Hepatocyte (in vitro differentiated cells): ENCODE measurements at regions not wholly inside any gene's neighbourhood (a gene's known extent, or its start where the extent isn't known, plus 50 kb on each side); places are given as distances from the start of the nearest gene placed in this dataset.
A peak's percentile ranks its signal among the peaks of the same experiment; 100 is the strongest.
"Not testable (repeated sequence)": the region's sequence is repeated elsewhere in the genome, so short reads cannot be mapped to it uniquely, and the experiment has no call there.

ENCODE experiments used
- DNase-seq: peaks from one replicate; pipeline ENCODE4 v3.0.0-alpha.2; 2016; ENCODE audit warnings: low spot score
- H2AFZ ChIP-seq: fragments of 200-600 bp; sonication (generic); 2 replicates; pipeline ENCODE4 v1.6.0; 2016; ENCODE audit warnings: antibody characterized with exemption, mild to moderate bottlenecking
- H3K27ac ChIP-seq: fragments of 200-600 bp; sonication (generic); 2 replicates; pipeline ENCODE4 v1.5.1; 2016; ENCODE audit warnings: mild to moderate bottlenecking
- H3K27me3 ChIP-seq: fragments of 200-600 bp; sonication (generic); 2 replicates; pipeline ENCODE4 v1.6.1; 2016
- H3K36me3 ChIP-seq: fragments of 200-600 bp; sonication (generic); replicated peaks from 2 replicates; pipeline ENCODE4 v1.5.1; 2016; ENCODE audit warnings: low read depth; ENCODE audit not compliant: insufficient read depth
- H3K4me1 ChIP-seq: fragments of 200-600 bp; sonication (generic); 2 replicates; pipeline ENCODE4 v1.5.1; 2016; ENCODE audit warnings: mild to moderate bottlenecking, moderate library complexity; ENCODE audit not compliant: insufficient read depth
- H3K4me2 ChIP-seq: fragments of 200-600 bp; sonication (generic); 2 replicates; pipeline ENCODE4 v1.6.0; 2016
- H3K4me3 ChIP-seq: fragments of 200-600 bp; sonication (generic); 2 replicates; pipeline ENCODE4 v1.5.1; 2016; ENCODE audit warnings: mild to moderate bottlenecking
- H3K79me2 ChIP-seq: fragments of 200-600 bp; sonication (generic); 2 replicates; pipeline ENCODE4 v1.6.0; 2017; ENCODE audit warnings: mild to moderate bottlenecking
- H3K9me2 ChIP-seq: fragments of 200-600 bp; sonication (generic); replicated peaks from 2 replicates; pipeline ENCODE4 v1.6.0; 2017; ENCODE audit warnings: mild to moderate bottlenecking; ENCODE audit not compliant: insufficient read depth
- H3K9me3 ChIP-seq: fragments of 200-600 bp; sonication (generic); 2 replicates; pipeline ENCODE4 v1.5.1; 2016; ENCODE audit warnings: low read depth, mild to moderate bottlenecking
- H4K20me1 ChIP-seq: fragments of 200-600 bp; sonication (generic); 2 replicates; pipeline ENCODE4 v1.6.0; 2016; ENCODE audit warnings: mild to moderate bottlenecking; ENCODE audit not compliant: insufficient read depth, poor library complexity, severe bottlenecking
- CTCF ChIP-seq: fragments of 200-600 bp; sonication (generic); IDR thresholded peaks from 2 replicates; pipeline ENCODE4 v1.5.1; 2016; ENCODE audit warnings: antibody characterized with exemption, mild to moderate bottlenecking; ENCODE audit not compliant: poor library complexity
- EZH2 ChIP-seq: fragments of 200-600 bp; sonication (generic); IDR thresholded peaks from 2 replicates; pipeline ENCODE4 v1.6.1; 2016; ENCODE audit warnings: antibody characterized with exemption, mild to moderate bottlenecking, borderline replicate concordance
- EZH2phosphoT487 ChIP-seq: fragments of 200-600 bp; sonication (generic); IDR thresholded peaks from one replicate; pipeline ENCODE4 v1.6.1; 2018; ENCODE audit warnings: antibody characterized with exemption, mild to moderate bottlenecking, low read depth, moderate library complexity; ENCODE audit not compliant: unreplicated experiment, severe bottlenecking
- WGBS: methylation state at CpG from one replicate; pipeline ENCODE4 v1.1.6; 2016; ENCODE audit warnings: low lambda C conversion rate; ENCODE audit errors: missing lambda C conversion rate; 5-methylcytosine and 5-hydroxymethylcytosine counted together

- no peaks in the 10 kb centered on the region for H3K4me1 ChIP-seq
- H3K27me3 ChIP-seq, result no peaks in the 10 kb centered on the region
- H4K20me1 ChIP-seq, result no peaks in the 10 kb centered on the region
- no peaks in the 10 kb centered on the region for H3K9me3 ChIP-seq
- 69% methylated on average over 5 of the region's 5 CpGs for WGBS
- H3K27ac ChIP-seq, result peak overlapping the region; percentile 75
- no peak for TF ChIP-seq EZH2
- TF ChIP-seq EZH2phosphoT487, result no peak
- TF ChIP-seq CTCF, result no peak
- H2AFZ ChIP-seq, result no peak overlapping the region
- H3K4me2 ChIP-seq, result peak overlapping the region; percentile 48
- peak; percentile 21 for DNase-seq
- H3K79me2 ChIP-seq, result no peaks in the 10 kb centered on the region
- H3K9me2 ChIP-seq, result no peaks in the 10 kb centered on the region
- H3K36me3 ChIP-seq, result no peaks in the 10 kb centered on the region
- no peak overlapping the region for H3K4me3 ChIP-seq
Measured at GRCh38 chr5:44675296-44675695, 133.5 kb upstream of the MRPS30 start.

GRCh38 chr5:44674461-44674860 is 134.3 kb upstream of the MRPS30 start:
- WGBS, result 57% methylated on average over 1 of the region's 1 CpG
- Histone ChIP-seq H3K27ac (peak overlapping the region; percentile 75), H3K9me3 (no peaks in the 10 kb centered on the region), H3K4me2 (peak overlapping the region; percentile 48), H2AFZ (no peak overlapping the region), H4K20me1 (no peaks in the 10 kb centered on the region), H3K4me1 (no peaks in the 10 kb centered on the region), H3K27me3 (no peaks in the 10 kb centered on the region), H3K9me2 (no peaks in the 10 kb centered on the region), H3K79me2 (no peaks in the 10 kb centered on the region), H3K36me3 (no peaks in the 10 kb centered on the region), H3K4me3 (no peak overlapping the region)
- no peak for DNase-seq
- TF ChIP-seq EZH2, result no peak
- TF ChIP-seq CTCF, result no peak
- TF ChIP-seq EZH2phosphoT487, result no peak

DNA sequence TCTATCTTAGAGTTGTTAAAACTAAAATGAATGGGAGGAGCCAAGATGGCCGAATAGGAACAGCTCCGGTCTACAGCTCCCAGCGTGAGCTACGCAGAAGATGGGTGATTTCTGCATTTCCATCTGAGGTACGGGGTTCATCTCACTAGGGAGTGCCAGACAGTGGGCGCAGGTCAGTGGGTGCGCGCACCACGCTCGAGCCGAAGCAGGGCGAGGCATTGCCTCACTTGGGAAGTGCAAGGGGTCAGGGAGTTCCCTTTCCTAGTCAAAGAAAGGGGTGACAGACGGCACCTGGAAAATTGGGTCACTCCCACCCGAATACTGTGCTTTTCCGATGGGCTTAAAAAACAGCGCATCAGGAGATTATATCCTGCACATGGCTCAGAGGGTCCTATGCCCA is 140.3 kb upstream of the MRPS30 start:
- DNase-seq, H3K27ac ChIP-seq, H3K4me2 ChIP-seq, H4K20me1 ChIP-seq, H2AFZ ChIP-seq, H3K4me3 ChIP-seq, H3K36me3 ChIP-seq, H3K9me2 ChIP-seq, H3K79me2 ChIP-seq, H3K27me3 ChIP-seq, H3K4me1 ChIP-seq, H3K9me3 ChIP-seq: not testable (repeated sequence)
- 90% methylated on average over 16 of the region's 16 CpGs for WGBS

DNA sequence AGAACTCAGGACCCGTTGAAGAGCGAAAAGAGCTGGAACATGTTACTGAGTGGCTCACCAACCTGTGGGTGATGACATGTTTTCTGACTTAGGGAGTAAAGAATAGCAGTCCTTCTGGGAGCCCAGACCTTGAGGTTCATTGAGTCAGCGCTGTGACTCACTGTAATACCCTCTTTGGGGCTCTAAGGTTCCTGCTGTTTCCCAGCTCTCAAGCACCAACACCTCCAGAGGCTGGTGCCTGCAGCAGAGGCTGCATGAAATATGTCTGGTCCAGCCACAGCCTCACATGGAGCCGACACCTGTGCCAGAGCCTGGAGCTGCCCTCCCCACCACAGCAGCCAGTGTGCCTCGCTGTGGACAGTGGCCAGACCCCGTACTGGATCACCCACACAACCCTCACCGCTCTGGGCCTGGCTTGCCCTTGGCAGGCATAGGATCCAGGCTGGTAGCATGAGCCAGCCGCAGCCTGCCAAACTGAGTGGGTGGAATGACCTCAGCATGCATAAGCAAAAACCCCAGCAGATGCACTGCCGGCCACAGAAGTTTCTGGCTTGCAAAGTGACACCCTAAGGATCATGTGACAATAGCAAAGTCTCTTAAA is 143.5 kb upstream of the MRPS30 start:
- 87% methylated on average over 9 of the region's 9 CpGs for WGBS
- H3K36me3 ChIP-seq, result no peaks in the 10 kb centered on the region

More for the DNA sequence above, 143.5 kb upstream of the MRPS30 start:
- H3K9me3 ChIP-seq, result no peaks in the 10 kb centered on the region
- H4K20me1 ChIP-seq, result no peaks in the 10 kb centered on the region
- H3K9me2 ChIP-seq, result no peaks in the 10 kb centered on the region
- H3K27me3 ChIP-seq, result no peaks in the 10 kb centered on the region
- no peak overlapping the region for H3K4me2 ChIP-seq
- TF ChIP-seq CTCF (no peak), EZH2phosphoT487 (no peak), EZH2 (no peak)
- no peak overlapping the region for H2AFZ ChIP-seq
- H3K4me1 ChIP-seq, result no peaks in the 10 kb centered on the region
- no peak for DNase-seq
- H3K27ac ChIP-seq, result no peak overlapping the region
- no peak overlapping the region for H3K4me3 ChIP-seq
- no peaks in the 10 kb centered on the region for H3K79me2 ChIP-seq
